ENCODE measurements at regions not wholly inside any gene's neighbourhood (a gene's known extent, or its start where the extent isn't known, plus 50 kb on each side); places are given as distances from the start of the nearest gene placed in this dataset.

GRCh38 chr3:88209356-88209755 is 59.6 kb downstream of the C3orf38 start:
- no peak for DNase-seq
- ChIA-PET POLR2A (no interaction called here), CTCF (no interaction called here)
- no peak overlapping the region for H3K27ac Mint-ChIP-seq
- no peaks in the 10 kb centered on the region for H3K36me3 Mint-ChIP-seq (ENCODE audit: low read depth)
- peaks cover 6% of the 10 kb centered on the region for H3K27me3 Mint-ChIP-seq
- no peaks in the 10 kb centered on the region for H3K9me3 Mint-ChIP-seq
- no peaks in the 10 kb centered on the region for H3K4me1 Mint-ChIP-seq
- H3K4me3 Mint-ChIP-seq, result no peak overlapping the region

GRCh38 chr3:88211096-88211890 is 61.5 kb downstream of the C3orf38 start:
- no peak overlapping the region for H3K27ac Mint-ChIP-seq
- no peak overlapping the region for H3K4me3 Mint-ChIP-seq
- H3K36me3 Mint-ChIP-seq (ENCODE audit: low read depth), result no peaks in the 10 kb centered on the region
- CTCF ChIA-PET, result no interaction called here
- H3K4me1 Mint-ChIP-seq, result no peaks in the 10 kb centered on the region
- no peak for DNase-seq
- no peaks in the 10 kb centered on the region for H3K9me3 Mint-ChIP-seq
- POLR2A ChIA-PET, result no interaction called here
- H3K27me3 Mint-ChIP-seq, result peaks cover 6% of the 10 kb centered on the region

- H3K4me1 Mint-ChIP-seq, result no peaks in the 10 kb centered on the region
- no peak overlapping the region for H3K27ac Mint-ChIP-seq
- H3K4me3 Mint-ChIP-seq, result no peak overlapping the region
- H3K27me3 Mint-ChIP-seq, result no peaks in the 10 kb centered on the region
- ChIA-PET CTCF (no interaction called here), POLR2A (no interaction called here)
- DNase-seq, result peak; percentile 48
- H3K9me3 Mint-ChIP-seq, result no peaks in the 10 kb centered on the region
- no peaks in the 10 kb centered on the region for H3K36me3 Mint-ChIP-seq (ENCODE audit: low read depth)
These were observed 69.5 kb downstream of the C3orf38 start for GRCh38 chr3:88219138-88219792.

GRCh38 chr3:88220126-88220525 is 70.4 kb downstream of the C3orf38 start:
- no peaks in the 10 kb centered on the region for H3K9me3 Mint-ChIP-seq
- H3K36me3 Mint-ChIP-seq (ENCODE audit: low read depth), result no peaks in the 10 kb centered on the region
- no peaks in the 10 kb centered on the region for H3K27me3 Mint-ChIP-seq
- no peak overlapping the region for H3K27ac Mint-ChIP-seq
- POLR2A ChIA-PET, result no interaction called here
- DNase-seq, result no peak
- H3K4me3 Mint-ChIP-seq, result no peak overlapping the region
- no peaks in the 10 kb centered on the region for H3K4me1 Mint-ChIP-seq
- CTCF ChIA-PET, result no interaction called here

- H3K27ac Mint-ChIP-seq, result no peak overlapping the region
- H3K36me3 Mint-ChIP-seq (ENCODE audit: low read depth), result no peaks in the 10 kb centered on the region
- no peaks in the 10 kb centered on the region for H3K9me3 Mint-ChIP-seq
- ChIA-PET POLR2A (no interaction called here), CTCF (no interaction called here)
- no peak overlapping the region for H3K4me3 Mint-ChIP-seq
- H3K4me1 Mint-ChIP-seq, result no peaks in the 10 kb centered on the region
- no peak for DNase-seq
- no peaks in the 10 kb centered on the region for H3K27me3 Mint-ChIP-seq
These were observed 72.0 kb downstream of the C3orf38 start for GRCh38 chr3:88221726-88222125.

GRCh38 chr3:88222343-88222742 is 72.6 kb downstream of the C3orf38 start:
- no peak overlapping the region for H3K27ac Mint-ChIP-seq
- H3K4me3 Mint-ChIP-seq, result no peak overlapping the region
- no peaks in the 10 kb centered on the region for H3K27me3 Mint-ChIP-seq
- no peak for DNase-seq
- no peaks in the 10 kb centered on the region for H3K9me3 Mint-ChIP-seq
- H3K4me1 Mint-ChIP-seq, result no peaks in the 10 kb centered on the region
- CTCF ChIA-PET, result no interaction called here
- H3K36me3 Mint-ChIP-seq (ENCODE audit: low read depth), result no peaks in the 10 kb centered on the region
- POLR2A ChIA-PET, result no interaction called here

GRCh38 chr3:88225326-88226008 is 75.7 kb downstream of the C3orf38 start:
- H3K9me3 Mint-ChIP-seq, result no peaks in the 10 kb centered on the region
- H3K4me3 Mint-ChIP-seq, result no peak overlapping the region
- H3K27ac Mint-ChIP-seq, result no peak overlapping the region
- H3K27me3 Mint-ChIP-seq, result no peaks in the 10 kb centered on the region
- H3K36me3 Mint-ChIP-seq (ENCODE audit: low read depth), result no peaks in the 10 kb centered on the region
- no peak for DNase-seq
- no peaks in the 10 kb centered on the region for H3K4me1 Mint-ChIP-seq
- ChIA-PET CTCF (no interaction called here), POLR2A (no interaction called here)

- H3K4me1 Mint-ChIP-seq, result no peaks in the 10 kb centered on the region
- H3K36me3 Mint-ChIP-seq (ENCODE audit: low read depth), result no peaks in the 10 kb centered on the region
- CTCF ChIA-PET, result no interaction called here
- H3K9me3 Mint-ChIP-seq, result no peaks in the 10 kb centered on the region
- H3K4me3 Mint-ChIP-seq, result no peak overlapping the region
- POLR2A ChIA-PET, result no interaction called here
- H3K27me3 Mint-ChIP-seq, result no peaks in the 10 kb centered on the region
- no peak for DNase-seq
- H3K27ac Mint-ChIP-seq, result no peak overlapping the region
These were observed 77.2 kb downstream of the C3orf38 start for GRCh38 chr3:88226910-88227309.

- H3K4me1 Mint-ChIP-seq, result no peaks in the 10 kb centered on the region
- CTCF ChIA-PET, result no interaction called here
These were observed 80.9 kb downstream of the C3orf38 start for GRCh38 chr3:88230638-88231037.

GRCh38 chr3:88231207-88231606 is 81.4 kb downstream of the C3orf38 start:
- DNase-seq, result no peak
- CTCF ChIA-PET, result no interaction called here
- POLR2A ChIA-PET, result no interaction called here
- Mint-ChIP-seq H3K36me3 (ENCODE audit: low read depth) (no peaks in the 10 kb centered on the region), H3K4me1 (no peaks in the 10 kb centered on the region), H3K9me3 (no peaks in the 10 kb centered on the region), H3K27ac (no peak overlapping the region), H3K27me3 (no peaks in the 10 kb centered on the region), H3K4me3 (no peak overlapping the region)

More at GRCh38 chr3:88230638-88231037, 80.9 kb downstream of the C3orf38 start:
- no peaks in the 10 kb centered on the region for H3K9me3 Mint-ChIP-seq
- DNase-seq, result no peak
- no peak overlapping the region for H3K4me3 Mint-ChIP-seq
- H3K27ac Mint-ChIP-seq, result no peak overlapping the region
- H3K36me3 Mint-ChIP-seq (ENCODE audit: low read depth), result no peaks in the 10 kb centered on the region
- POLR2A ChIA-PET, result no interaction called here
- H3K27me3 Mint-ChIP-seq, result no peaks in the 10 kb centered on the region

- ChIA-PET POLR2A (no interaction called here), CTCF (no interaction called here)
- no peak for DNase-seq
- no peak overlapping the region for H3K27ac Mint-ChIP-seq
- H3K4me3 Mint-ChIP-seq, result no peak overlapping the region
- no peaks in the 10 kb centered on the region for H3K36me3 Mint-ChIP-seq (ENCODE audit: low read depth)
- no peaks in the 10 kb centered on the region for H3K4me1 Mint-ChIP-seq
- H3K27me3 Mint-ChIP-seq, result no peaks in the 10 kb centered on the region
- H3K9me3 Mint-ChIP-seq, result no peaks in the 10 kb centered on the region
These were observed 81.9 kb downstream of the C3orf38 start for GRCh38 chr3:88231632-88232031.

- ChIA-PET CTCF (no interaction called here), POLR2A (no interaction called here)
- H3K9me3 Mint-ChIP-seq, result no peaks in the 10 kb centered on the region
- no peaks in the 10 kb centered on the region for H3K4me1 Mint-ChIP-seq
- H3K27ac Mint-ChIP-seq, result no peak overlapping the region
- no peaks in the 10 kb centered on the region for H3K27me3 Mint-ChIP-seq
- no peak for DNase-seq
- H3K4me3 Mint-ChIP-seq, result no peak overlapping the region
- no peaks in the 10 kb centered on the region for H3K36me3 Mint-ChIP-seq (ENCODE audit: low read depth)
These were observed 85.3 kb downstream of the C3orf38 start for GRCh38 chr3:88235102-88235501.

- Mint-ChIP-seq H3K9me3 (no peaks in the 10 kb centered on the region), H3K4me3 (no peak overlapping the region), H3K36me3 (ENCODE audit: low read depth) (no peaks in the 10 kb centered on the region), H3K4me1 (no peaks in the 10 kb centered on the region), H3K27me3 (no peaks in the 10 kb centered on the region), H3K27ac (no peak overlapping the region)
- ChIA-PET CTCF (no interaction called here), POLR2A (no interaction called here)
- no peak for DNase-seq
These were observed 90.1 kb downstream of the C3orf38 start for GRCh38 chr3:88239870-88240269.

GRCh38 chr3:88248658-88249057 is 98.9 kb downstream of the C3orf38 start:
- no peak overlapping the region for H3K27ac Mint-ChIP-seq
- no peak for DNase-seq
- no peaks in the 10 kb centered on the region for H3K4me1 Mint-ChIP-seq

More at GRCh38 chr3:88248658-88249057, 98.9 kb downstream of the C3orf38 start:
- CTCF ChIA-PET, result no interaction called here
- Mint-ChIP-seq H3K9me3 (peaks cover 2% of the 10 kb centered on the region), H3K36me3 (ENCODE audit: low read depth) (no peaks in the 10 kb centered on the region), H3K4me3 (no peak overlapping the region), H3K27me3 (no peaks in the 10 kb centered on the region)
- POLR2A ChIA-PET, result no interaction called here

Measured in activated CD4-positive, alpha-beta T cell treated with anti-CD3 and anti-CD28 coated beads, Interleukin-2, amount 10 ng/mL, durations not matched to agents 7 days and 5 days (primary cell).